Right lobe of liver (tissue), 6 donors: ENCODE measurements at regions not wholly inside any gene's neighbourhood (a gene's known extent, or its start where the extent isn't known, plus 50 kb on each side); places are given as distances from the start of the nearest gene placed in this dataset.

Experiments used
- ATAC-seq, 4 donors: fragments of 200-7000 bp; cut with Tn5 transposase; one replicate each; pipeline ENCODE4 v1.9.1; 2020; ENCODE audit warnings: mild to moderate bottlenecking in 4 of 4, moderate library complexity in 4 of 4
- DNase-seq, 3 donors: peaks; one replicate each; pipeline ENCODE4 v3.0.0-alpha.2; 2020
- H3K27ac ChIP-seq, 3 donors: fragments of 200-600 bp; one replicate each; pipeline ENCODE4 v1.8.0; 2022
- H3K27me3 ChIP-seq, 2 donors: fragments of 200-600 bp; one replicate each; pipeline ENCODE4 v1.8.0; 2022
- H3K36me3 ChIP-seq, 4 donors: fragments of 200-600 bp; sonication (generic) in 1 of 4; one replicate each; pipeline versions ENCODE4 v1.5.1 to v1.8.0; 2017 to 2022; ENCODE audit warnings: control low read depth in 1 of 4
- H3K4me1 ChIP-seq, 4 donors: fragments of 200-600 bp; sonication (generic) in 1 of 4; one replicate each; pipeline versions ENCODE4 v1.5.1 to v1.8.0; 2017 to 2022; ENCODE audit warnings: control low read depth in 1 of 4
- H3K4me3 ChIP-seq, 3 donors: fragments of 200-600 bp; one replicate each; pipeline ENCODE4 v1.8.0; 2022
- H3K9me3 ChIP-seq, 4 donors: fragments of 200-600 bp; sonication (generic) in 1 of 4; one replicate each; pipeline versions ENCODE4 v1.5.1 to v1.8.0; 2017 to 2022; ENCODE audit warnings: control low read depth in 1 of 4
- POLR2A ChIP-seq: fragments of 450-650 bp; IDR thresholded peaks from one replicate; pipeline ENCODE4 v1.6.1; 2017; ENCODE audit warnings: antibody characterized with exemption, mild to moderate bottlenecking
- WGBS: methylation state at CpG from one replicate; pipeline ENCODE4 v1.1.6; 2018; ENCODE audit warnings: low coverage, low lambda C conversion rate; ENCODE audit not compliant: insufficient coverage; ENCODE audit errors: missing lambda C conversion rate; 5-methylcytosine and 5-hydroxymethylcytosine counted together
- intact Hi-C, 2 donors: fragments of 100-400 bp; cut with DNase I; formaldehyde crosslinking; loops; one replicate each; pipeline versions ENCODE4 v1.11.2 to v1.14.1; 2022
- TF ChIP-seq, protein P1 (sequence below), 4 donors: fragments of 200-600 bp in 3 of 4; fragments of 450-650 bp in 1 of 4; IDR thresholded peaks; one replicate each; pipeline versions ENCODE4 v1.5.1 to v1.8.0; 2016 to 2022; ENCODE audit warnings: antibody characterized with exemption in 4 of 4, mild to moderate bottlenecking in 2 of 4
- donor health status: DM: no; HTN: yes; CAD: no.
- donor health status: DM: no; HTN: no; CAD: no.
- donor health status: DM: no; HTN: no; CAD: no.
- donor health status: DM: no; HTN: yes; CAD: no.
- donor health status: DM: no; HTN: yes; CAD: no.

DNA sequence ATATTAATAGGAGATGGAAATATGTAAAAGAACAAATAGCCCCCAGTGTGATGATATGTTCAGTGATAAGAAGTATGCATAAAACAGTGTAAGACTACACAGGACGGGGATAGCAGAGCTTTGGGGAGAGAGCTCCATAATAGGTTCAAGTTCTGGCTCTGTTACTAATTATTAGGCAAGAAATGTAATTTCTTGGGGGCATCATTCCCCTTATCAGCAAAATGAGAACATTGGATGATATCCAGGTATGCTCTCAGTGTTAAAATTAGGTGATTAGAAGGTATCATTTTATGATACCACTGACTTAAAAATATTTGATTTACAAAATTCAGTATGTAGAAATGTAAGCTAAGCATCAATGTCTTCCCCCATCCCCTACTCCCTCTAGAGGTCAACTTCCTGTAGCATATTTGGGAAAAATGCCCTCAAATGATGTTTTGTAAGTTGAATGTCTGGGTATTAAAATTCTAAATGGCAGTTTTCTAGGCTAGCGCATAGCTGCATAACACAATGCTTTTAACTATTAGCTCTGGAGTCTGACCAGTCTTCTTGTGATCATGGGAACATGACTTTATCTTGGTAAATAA is 585.7 kb upstream of the CAMK1G start:
- Histone ChIP-seq H3K9me3 (no peaks in the 10 kb centered on the region), H3K4me1 (no peaks in the 10 kb centered on the region), H3K36me3 (no peaks in the 10 kb centered on the region), H3K27ac (no peak overlapping the region), H3K4me3 (no peak overlapping the region), H3K27me3 (no peaks in the 10 kb centered on the region)
- intact Hi-C loops, result no loop called here
- 69% methylated on average over 2 of the region's 2 CpGs for WGBS
- TF ChIP-seq, protein P1, sequence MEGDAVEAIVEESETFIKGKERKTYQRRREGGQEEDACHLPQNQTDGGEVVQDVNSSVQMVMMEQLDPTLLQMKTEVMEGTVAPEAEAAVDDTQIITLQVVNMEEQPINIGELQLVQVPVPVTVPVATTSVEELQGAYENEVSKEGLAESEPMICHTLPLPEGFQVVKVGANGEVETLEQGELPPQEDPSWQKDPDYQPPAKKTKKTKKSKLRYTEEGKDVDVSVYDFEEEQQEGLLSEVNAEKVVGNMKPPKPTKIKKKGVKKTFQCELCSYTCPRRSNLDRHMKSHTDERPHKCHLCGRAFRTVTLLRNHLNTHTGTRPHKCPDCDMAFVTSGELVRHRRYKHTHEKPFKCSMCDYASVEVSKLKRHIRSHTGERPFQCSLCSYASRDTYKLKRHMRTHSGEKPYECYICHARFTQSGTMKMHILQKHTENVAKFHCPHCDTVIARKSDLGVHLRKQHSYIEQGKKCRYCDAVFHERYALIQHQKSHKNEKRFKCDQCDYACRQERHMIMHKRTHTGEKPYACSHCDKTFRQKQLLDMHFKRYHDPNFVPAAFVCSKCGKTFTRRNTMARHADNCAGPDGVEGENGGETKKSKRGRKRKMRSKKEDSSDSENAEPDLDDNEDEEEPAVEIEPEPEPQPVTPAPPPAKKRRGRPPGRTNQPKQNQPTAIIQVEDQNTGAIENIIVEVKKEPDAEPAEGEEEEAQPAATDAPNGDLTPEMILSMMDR (IDR thresholded peaks at IDR 0.05), result peak in 3 of 4 donors; percentile 25 to 27 (median 27)
- no peak for TF ChIP-seq POLR2A
- ATAC-seq (no peak), DNase-seq (no peak)

DNA sequence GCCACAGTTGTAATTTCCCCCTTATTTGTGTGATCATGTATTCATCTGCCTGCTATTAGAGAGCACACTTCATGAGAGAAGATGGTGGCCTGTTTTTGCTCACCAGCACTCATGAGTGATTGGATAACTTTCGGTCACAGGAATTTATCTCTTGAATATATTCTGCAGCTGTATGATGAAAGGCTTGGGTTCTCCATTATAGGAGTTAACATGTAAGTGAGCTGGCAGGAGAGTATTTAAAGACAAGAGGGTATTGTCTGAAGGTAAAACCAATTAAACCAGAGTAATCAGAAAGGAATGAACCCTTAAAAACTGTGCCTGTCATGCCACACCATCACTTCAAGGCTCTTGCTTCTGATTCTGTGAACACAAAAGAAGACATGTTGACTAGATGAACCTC is 574.9 kb upstream of the CAMK1G start:
- no peaks in the 10 kb centered on the region for H3K36me3 ChIP-seq
- H3K27ac ChIP-seq, result no peak overlapping the region
- DNase-seq (no peak), ATAC-seq (no peak)
- no peaks in the 10 kb centered on the region for H3K27me3 ChIP-seq
- H3K9me3 ChIP-seq, result no peaks in the 10 kb centered on the region
- no peaks in the 10 kb centered on the region for H3K4me1 ChIP-seq
- intact Hi-C loops, result no loop called here
- no peak overlapping the region for H3K4me3 ChIP-seq
- TF ChIP-seq, protein P1 (IDR thresholded peaks at IDR 0.05), result no peak
- no peak for TF ChIP-seq POLR2A
- WGBS, result 74% methylated on average over 1 of the region's 1 CpG

DNA sequence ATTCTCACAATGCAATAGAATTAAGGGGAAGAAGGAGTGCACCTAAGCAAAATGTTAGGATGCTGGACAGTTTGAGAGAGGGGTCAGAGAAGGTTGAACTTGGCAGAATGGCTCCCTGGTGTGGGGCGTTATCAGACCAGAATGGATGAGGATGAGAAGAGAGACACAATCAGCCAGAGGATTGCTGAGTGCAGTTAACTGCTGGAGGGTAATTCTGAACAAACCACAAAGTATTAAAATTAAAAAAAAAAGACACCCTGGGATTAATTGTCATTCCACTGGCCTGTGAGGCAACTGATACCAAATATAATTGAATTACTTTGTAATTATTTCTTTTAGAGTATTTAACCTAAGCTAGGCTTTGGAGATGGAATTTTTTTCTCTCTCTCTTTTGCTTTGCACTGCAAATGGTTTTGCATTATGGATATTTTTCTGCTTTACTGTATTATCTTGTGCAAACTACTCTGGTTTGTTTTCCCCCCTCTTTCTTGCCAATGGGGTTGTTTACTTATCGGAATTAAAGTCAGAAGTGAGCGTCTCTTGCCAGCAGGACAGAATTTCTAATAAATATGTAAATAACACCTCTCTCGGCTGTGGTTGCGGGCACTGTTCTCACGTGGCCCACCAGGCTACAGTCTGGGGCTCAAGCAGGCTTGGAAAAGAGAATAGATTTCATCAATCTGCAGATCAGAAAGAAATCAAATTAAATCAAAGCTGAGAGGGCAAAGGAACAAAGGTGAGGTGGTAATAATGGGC is 572.9 kb upstream of the CAMK1G start:
- Histone ChIP-seq H3K4me1 (no peaks in the 10 kb centered on the region), H3K27me3 (no peaks in the 10 kb centered on the region), H3K36me3 (no peaks in the 10 kb centered on the region), H3K4me3 (no peak overlapping the region), H3K27ac (no peak overlapping the region), H3K9me3 (no peaks in the 10 kb centered on the region)
- TF ChIP-seq, protein P1 (IDR thresholded peaks at IDR 0.05), result no peak
- no peak for TF ChIP-seq POLR2A
- ATAC-seq (peak in 2 of 4 donors; percentile 41 to 51), DNase-seq (no peak)
- WGBS, result 55% methylated on average over 6 of the region's 6 CpGs
- intact Hi-C loops, result no loop called here

DNA sequence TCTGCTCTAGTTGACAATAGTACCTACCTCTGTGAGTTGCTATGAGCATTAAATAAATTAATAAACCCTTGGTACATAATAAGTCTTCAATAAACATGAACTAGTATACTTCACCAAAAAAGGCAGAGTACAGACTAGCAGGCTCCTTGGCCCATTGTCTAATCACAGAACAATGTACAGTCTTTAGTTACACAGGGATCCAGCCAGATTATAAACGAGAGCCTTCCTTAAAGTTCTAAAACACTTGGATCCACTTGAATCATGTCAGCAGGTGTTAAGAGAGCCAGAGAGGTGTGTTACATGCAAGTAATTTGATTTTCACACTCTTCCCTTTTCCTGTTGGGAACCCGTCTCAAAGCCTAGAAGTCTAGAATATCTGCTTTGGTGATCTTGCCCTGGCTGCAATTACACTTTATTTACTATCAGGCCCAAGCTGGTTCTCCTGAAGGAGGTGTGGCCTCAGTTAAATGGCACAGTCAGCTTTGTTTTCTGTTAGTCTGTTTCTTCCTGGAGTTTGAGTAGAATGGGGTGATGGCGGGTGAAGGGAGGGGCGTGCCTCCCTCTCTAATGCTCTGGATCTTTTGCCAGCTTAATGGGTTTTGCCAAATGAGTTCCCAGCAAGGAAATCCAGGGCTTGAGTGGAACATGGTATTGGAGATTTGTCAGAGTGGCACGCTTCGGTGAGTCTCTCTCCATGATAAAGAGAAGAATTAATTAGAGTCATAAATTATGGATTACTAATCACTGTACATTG is 570.9 kb upstream of the CAMK1G start:
- no peak overlapping the region for H3K4me3 ChIP-seq
- ATAC-seq (no peak), DNase-seq (no peak)
- 94% methylated on average over 5 of the region's 6 CpGs for WGBS
- H3K9me3 ChIP-seq, result no peaks in the 10 kb centered on the region
- intact Hi-C loops, result no loop called here
- no peaks in the 10 kb centered on the region for H3K36me3 ChIP-seq
- H3K27ac ChIP-seq, result no peak overlapping the region
- no peaks in the 10 kb centered on the region for H3K27me3 ChIP-seq
- TF ChIP-seq, protein P1 (IDR thresholded peaks at IDR 0.05), result no peak
- TF ChIP-seq POLR2A, result no peak
- H3K4me1 ChIP-seq, result no peaks in the 10 kb centered on the region
